C4-2B (cell line): ENCODE measurements at regions not wholly inside any gene's neighbourhood (a gene's known extent, or its start where the extent isn't known, plus 50 kb on each side); places are given as distances from the start of the nearest gene placed in this dataset.

Experiments
- H3K27ac ChIP-seq: fragments of 450-650 bp; 2 replicates; pipeline ENCODE4 v1.5.1; 2017
- ZFX ChIP-seq: fragments of 450-650 bp; IDR thresholded peaks from 2 replicates; pipeline ENCODE4 v1.6.1; 2017
- TF ChIP-seq, protein P1 (sequence below): fragments of 450-650 bp; conservative IDR thresholded peaks from 2 replicates; pipeline ENCODE4 v1.5.1; 2017; ENCODE audit warnings: mild to moderate bottlenecking

DNA sequence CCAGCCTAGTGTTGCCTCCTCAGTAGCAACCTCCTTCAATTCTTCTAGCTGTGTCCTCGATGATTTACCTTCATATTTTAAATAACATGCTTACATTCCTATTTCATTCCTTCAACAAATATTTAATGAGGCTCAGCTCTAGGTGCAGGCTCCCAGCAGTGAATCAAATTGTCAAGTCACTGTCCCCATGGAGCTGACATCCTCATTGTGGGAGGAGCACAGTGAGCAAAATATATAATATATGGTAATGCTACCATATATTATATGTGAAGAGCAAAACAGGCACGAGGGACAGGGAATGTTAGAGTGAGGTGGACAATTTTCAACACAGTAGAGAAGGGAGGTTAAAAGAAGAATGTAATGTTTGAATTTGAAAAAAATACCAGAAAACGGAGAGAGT is 869.1 kb downstream of the SLC4A3 start:
- TF ChIP-seq, protein P1, sequence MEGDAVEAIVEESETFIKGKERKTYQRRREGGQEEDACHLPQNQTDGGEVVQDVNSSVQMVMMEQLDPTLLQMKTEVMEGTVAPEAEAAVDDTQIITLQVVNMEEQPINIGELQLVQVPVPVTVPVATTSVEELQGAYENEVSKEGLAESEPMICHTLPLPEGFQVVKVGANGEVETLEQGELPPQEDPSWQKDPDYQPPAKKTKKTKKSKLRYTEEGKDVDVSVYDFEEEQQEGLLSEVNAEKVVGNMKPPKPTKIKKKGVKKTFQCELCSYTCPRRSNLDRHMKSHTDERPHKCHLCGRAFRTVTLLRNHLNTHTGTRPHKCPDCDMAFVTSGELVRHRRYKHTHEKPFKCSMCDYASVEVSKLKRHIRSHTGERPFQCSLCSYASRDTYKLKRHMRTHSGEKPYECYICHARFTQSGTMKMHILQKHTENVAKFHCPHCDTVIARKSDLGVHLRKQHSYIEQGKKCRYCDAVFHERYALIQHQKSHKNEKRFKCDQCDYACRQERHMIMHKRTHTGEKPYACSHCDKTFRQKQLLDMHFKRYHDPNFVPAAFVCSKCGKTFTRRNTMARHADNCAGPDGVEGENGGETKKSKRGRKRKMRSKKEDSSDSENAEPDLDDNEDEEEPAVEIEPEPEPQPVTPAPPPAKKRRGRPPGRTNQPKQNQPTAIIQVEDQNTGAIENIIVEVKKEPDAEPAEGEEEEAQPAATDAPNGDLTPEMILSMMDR = no peak
- TF ChIP-seq ZFX = no peak
- no peak overlapping the region for H3K27ac ChIP-seq

DNA sequence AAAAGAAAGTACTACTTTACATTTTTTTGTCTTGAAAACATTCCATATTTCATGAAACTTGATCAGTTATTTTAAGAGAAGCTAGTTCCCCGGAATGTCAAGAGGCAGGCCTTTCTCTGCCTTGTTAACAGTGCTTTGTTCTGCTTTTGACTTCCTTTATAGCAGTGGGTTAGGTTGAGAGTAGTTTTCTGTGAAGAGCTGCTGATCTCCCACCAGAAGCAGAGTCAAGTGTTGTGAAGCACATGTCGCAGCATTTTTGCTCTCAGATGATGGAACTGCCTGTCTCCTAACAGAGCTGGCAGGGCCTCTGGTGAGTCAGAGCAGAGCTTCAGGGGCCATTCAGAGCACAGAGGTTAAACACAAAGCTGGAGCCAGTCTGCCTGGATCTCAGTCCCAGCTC is 871.8 kb downstream of the SLC4A3 start:
- TF ChIP-seq ZFX = no peak
- no peak overlapping the region for H3K27ac ChIP-seq

DNA sequence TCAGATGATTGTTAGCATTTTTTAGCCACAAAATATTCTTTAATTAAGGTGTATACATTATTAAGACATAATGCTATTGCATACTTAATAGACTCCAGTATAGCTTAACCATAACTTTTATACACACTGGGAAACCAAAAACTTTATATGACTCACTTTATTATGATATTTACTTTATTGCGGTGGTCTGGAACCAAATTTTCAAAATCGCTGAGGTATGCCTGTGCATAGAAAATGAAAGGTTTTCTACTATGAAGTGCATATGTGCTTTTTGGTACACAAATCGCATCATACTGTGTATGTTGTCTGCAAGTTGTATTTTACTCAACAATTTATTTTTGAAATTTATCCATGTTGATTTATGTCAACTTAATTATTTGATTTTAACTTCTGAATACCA is 875.1 kb downstream of the SLC4A3 start:
- TF ChIP-seq, protein P1 = no peak
- TF ChIP-seq ZFX = no peak
- H3K27ac ChIP-seq = no peak overlapping the region

DNA sequence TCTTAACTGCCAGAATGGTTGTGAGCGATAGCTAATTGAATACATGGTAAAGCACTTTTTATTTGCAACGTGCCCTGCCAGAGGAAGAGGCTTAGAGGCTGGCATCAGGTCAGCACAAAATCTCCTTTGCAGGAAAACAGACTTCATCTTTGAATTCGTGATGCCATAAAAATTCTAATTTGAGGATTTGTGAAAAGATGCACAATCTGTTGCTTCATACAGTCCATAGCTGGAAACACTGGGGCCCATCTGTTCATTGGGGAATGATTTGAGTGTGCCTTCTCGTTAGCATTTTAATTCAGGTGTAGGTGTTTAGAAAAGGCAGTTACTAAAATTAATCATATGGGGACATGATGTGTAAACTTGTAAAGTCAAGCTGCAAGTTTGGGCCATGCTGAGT is 876.0 kb downstream of the SLC4A3 start:
- H3K27ac ChIP-seq = no peak overlapping the region
- TF ChIP-seq, protein P1 = no peak
- TF ChIP-seq ZFX = no peak

DNA sequence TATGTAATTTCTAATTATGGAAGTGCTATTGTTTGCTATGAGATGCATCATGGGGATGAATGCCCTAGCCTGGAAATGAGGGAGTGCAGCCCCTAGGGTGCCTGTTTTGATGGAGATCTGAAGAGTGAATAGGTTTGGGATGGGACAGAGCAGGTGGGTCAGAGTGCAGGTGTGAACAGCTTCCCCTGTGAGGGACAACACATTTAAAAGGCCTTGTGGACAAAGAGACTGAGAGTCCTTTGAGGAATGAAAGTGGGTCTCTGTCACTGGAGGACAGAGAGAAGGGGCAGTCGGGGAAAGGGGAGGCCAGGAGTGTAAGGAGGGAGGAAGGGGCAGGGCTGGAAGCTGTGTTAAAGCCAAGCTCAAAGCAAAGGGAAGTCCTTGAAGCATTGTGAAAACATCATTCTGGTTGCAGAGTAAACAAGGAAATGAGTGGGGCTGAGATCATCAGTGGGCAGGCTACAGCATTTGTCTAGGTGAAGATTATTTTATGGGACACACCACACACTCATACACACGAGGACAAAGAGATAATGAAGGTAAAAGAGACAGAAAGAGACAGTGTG is 877.6 kb downstream of the SLC4A3 start:
- H3K27ac ChIP-seq = no peak overlapping the region

DNA sequence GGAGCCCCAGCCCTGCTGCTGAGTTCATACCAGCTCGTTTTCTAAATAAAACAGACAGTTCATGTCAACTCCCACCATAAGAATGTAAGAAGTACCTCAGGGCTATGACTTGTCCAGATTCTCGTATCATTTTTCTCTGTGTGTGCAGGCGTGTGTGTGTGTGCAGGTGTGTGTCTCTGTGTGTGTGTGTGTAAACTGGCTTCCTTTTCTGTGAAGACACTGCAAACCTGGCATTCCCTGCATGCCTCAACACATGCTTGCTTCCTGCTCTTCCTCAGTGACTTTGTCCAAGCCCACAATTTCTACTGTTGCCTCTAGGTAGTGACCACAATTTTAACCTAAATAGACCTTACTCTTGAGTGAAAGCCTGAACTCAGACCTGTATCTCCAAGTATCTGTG is 879.0 kb downstream of the SLC4A3 start:
- no peak overlapping the region for H3K27ac ChIP-seq
- TF ChIP-seq, protein P1 = no peak
- no peak for TF ChIP-seq ZFX

More for the DNA sequence above, 877.6 kb downstream of the SLC4A3 start:
- TF ChIP-seq, protein P1 = no peak
- TF ChIP-seq ZFX = no peak

DNA sequence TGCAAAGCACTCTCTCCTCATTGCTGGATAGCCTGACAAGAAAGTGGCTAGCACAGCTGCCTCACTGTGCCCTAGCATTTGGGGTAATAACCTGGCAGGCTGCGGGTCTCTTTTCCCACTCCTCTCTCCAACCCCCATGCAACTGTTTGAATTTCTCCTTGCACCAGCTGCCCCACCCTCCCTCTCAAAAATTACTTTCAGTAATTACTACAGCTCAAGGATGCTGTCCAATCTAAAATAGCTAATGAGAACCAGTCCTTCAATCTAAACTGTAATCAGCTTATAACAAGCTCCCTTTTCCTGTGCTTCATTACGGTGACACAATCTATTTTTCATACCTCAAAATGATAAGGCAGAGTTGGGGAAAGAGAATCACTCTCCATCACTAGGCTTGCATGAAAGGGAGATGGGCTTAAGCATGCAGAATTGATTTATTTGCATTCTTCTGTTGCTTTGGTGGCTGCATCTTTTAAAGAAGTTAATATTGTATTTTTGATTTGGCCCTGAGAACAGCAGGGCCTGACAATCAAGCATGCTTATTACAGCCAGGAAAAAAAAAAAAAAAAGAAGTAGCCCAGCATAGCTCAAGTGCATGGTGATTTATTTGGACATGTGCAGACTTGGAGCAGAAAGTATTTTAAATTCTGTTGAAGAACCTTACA is 881.8 kb downstream of the SLC4A3 start:
- TF ChIP-seq, protein P1 = no peak
- no peak for TF ChIP-seq ZFX
- no peak overlapping the region for H3K27ac ChIP-seq

DNA sequence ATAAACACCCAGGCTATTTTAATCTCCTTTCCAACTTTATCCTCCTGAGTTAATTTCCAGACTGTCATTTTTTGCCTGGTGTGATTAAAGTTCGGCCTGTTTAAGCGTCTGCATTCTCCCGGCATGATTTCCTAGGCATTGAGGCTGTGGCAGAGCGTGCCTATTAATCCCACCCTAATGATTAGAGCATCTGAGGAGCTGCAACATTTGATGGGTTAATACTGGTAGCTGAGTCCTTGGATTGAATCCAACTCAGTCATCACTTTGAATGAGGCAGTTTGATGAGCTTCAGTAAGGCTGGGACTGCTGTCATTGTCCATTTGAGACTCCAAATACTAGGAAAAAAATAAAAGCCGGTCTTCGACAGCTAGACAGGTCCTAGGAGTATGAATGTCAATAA is 882.5 kb downstream of the SLC4A3 start:
- TF ChIP-seq, protein P1 = no peak
- TF ChIP-seq ZFX = no peak

More for the DNA sequence above, 882.5 kb downstream of the SLC4A3 start:
- no peak overlapping the region for H3K27ac ChIP-seq
